ENCODE measurements at regions not wholly inside any gene's neighbourhood (a gene's known extent, or its start where the extent isn't known, plus 50 kb on each side); places are given as distances from the start of the nearest gene placed in this dataset.
"Not testable (repeated sequence)": the region's sequence is repeated elsewhere in the genome, so short reads cannot be mapped to it uniquely, and the experiment has no call there.

DNA sequence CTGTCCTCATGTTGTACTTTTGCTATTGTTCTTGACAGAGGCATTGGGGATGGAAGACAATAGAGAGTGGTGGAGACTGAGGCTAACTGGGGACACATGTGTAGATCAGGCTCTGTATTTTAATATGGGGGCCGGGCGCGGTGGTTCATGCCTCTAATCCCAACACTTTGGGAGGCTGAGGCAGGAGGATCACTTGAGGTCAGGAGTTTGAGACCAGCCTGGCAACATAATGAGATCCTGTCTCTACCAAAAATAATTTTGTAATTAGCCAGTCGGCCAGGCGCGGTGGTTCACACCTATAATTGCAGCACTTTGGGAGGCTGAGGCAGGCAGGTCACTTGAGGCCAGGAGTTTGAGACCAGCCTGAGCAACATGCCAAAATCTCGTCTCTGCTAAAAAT is 72.5 kb upstream of the FOXK1 start:
- not testable (repeated sequence) for TF ChIP-seq POLR2A (IDR thresholded peaks at IDR 0.05; ENCODE audit: low read length); GATA1 (IDR thresholded peaks at IDR 0.05; ENCODE audit: low read depth, low read length)

Measured in erythroblast (primary cell).